GM13976 (cell line): ENCODE measurements at regions not wholly inside any gene's neighbourhood (a gene's known extent, or its start where the extent isn't known, plus 50 kb on each side); places are given as distances from the start of the nearest gene placed in this dataset.

Source experiments
- DNase-seq: peaks from one replicate; pipeline ENCODE4 v3.0.0; 2012; ENCODE audit warnings: low spot score
- in situ Hi-C: fragments of 300-500 bp; cut with MboI; formaldehyde crosslinking; loops from one replicate; pipeline ENCODE4 v1.12.0; 2022; ENCODE audit warnings: low sequenced_read_pairs, mixed read lengths, inconsistent platforms; ENCODE audit not compliant: unreplicated experiment
- TF ChIP-seq, protein P1 (sequence below): IDR thresholded peaks from 2 replicates; pipeline ENCODE4 v1.5.1; 2012; ENCODE audit warnings: borderline replicate concordance, mild to moderate bottlenecking; ENCODE audit not compliant: insufficient read depth; ENCODE audit errors: extremely low read depth, missing control alignments, control extremely low read depth

DNA sequence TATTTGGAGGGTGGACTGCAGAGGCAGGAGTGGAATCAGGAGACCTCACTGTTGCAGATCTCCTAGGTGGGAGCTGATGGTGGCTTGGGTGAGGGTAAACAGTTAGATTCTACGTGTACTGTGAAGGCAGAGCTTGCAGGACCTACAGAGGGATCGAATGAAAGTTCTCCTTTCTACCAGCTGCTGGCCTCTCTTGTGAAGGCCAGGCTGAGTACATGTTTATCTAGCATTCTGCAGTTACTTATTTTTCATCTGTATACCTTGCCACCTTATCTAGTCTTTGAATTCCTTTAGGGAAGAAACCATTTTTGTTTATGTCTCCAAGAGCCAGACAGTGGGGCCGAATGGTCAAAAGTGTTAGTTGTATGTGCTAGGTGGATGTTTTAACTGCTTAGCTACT, 57.6 kb downstream of the PTTG1 start:
- TF ChIP-seq, protein P1, sequence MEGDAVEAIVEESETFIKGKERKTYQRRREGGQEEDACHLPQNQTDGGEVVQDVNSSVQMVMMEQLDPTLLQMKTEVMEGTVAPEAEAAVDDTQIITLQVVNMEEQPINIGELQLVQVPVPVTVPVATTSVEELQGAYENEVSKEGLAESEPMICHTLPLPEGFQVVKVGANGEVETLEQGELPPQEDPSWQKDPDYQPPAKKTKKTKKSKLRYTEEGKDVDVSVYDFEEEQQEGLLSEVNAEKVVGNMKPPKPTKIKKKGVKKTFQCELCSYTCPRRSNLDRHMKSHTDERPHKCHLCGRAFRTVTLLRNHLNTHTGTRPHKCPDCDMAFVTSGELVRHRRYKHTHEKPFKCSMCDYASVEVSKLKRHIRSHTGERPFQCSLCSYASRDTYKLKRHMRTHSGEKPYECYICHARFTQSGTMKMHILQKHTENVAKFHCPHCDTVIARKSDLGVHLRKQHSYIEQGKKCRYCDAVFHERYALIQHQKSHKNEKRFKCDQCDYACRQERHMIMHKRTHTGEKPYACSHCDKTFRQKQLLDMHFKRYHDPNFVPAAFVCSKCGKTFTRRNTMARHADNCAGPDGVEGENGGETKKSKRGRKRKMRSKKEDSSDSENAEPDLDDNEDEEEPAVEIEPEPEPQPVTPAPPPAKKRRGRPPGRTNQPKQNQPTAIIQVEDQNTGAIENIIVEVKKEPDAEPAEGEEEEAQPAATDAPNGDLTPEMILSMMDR, result no peak
- DNase-seq, result no peak
- in situ Hi-C loops, result loop anchor here (5.0 kb wide), 1 partner anchor 42 kb away; no protein-coding TSS in a partner anchor

DNA sequence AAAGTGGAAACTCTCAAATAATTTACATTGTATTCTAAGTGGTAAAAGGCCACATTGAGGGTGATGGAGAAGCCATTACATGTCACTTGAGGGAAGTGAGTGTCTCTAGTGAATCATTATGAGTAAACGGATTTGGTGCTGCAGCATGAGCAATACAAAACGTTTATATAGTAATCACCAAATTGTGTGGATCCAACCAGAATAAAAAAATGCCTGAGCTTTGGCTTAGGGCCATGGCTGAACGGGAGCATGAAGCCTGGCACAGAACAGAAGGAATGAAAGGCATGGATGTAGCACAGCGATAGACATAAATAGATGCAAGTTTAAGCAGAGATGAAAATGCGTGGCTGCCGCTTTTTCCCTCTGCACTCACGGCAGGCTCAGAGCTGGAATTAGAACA, 58.3 kb downstream of the PTTG1 start:
- DNase-seq, result no peak
- TF ChIP-seq, protein P1, result no peak
- in situ Hi-C loops, result loop anchor here (5.0 kb wide), 1 partner anchor 43 kb away; no protein-coding TSS in a partner anchor

DNA sequence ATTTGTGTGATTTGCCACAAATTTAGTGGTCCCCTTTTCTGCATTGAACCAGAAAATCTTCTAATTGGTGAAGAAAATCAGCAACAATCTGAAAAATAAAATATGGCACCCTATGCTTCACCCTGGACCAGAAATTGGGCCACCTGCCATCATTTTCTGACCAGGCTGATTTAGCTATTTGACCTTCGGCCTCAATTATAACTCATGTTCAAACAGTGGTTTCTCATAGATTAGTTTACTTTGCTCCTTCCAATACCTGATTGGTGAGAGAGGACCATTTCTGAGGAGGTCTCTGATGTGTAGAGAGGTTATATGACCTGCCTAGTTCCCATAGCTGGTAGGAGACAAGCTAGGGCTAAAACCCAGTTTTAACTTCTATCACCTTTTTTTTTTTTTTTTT, 59.0 kb downstream of the PTTG1 start:
- TF ChIP-seq, protein P1, result no peak
- in situ Hi-C loops, result no loop called here
- DNase-seq, result no peak

DNA sequence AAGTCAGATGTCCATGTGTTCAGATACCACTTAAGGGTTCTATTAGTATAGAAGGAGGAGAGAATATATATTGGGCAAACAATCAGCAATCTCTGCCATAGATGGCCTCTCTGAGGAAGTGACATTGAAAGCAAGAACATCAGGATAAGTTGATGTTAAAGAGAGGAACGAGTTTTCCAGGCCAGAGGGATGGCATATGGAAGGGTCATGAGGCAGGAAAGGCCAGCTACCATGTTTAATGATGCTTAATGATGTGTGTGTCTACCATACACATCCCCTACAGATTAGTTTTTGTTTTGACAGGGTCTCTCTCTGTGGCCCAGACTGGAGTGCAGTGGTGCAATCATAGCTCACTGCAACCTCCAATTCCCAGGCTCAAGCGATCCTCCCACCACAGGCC, 63.0 kb downstream of the PTTG1 start:
- DNase-seq, result no peak
- in situ Hi-C loops, result no loop called here
- TF ChIP-seq, protein P1, result no peak

DNA sequence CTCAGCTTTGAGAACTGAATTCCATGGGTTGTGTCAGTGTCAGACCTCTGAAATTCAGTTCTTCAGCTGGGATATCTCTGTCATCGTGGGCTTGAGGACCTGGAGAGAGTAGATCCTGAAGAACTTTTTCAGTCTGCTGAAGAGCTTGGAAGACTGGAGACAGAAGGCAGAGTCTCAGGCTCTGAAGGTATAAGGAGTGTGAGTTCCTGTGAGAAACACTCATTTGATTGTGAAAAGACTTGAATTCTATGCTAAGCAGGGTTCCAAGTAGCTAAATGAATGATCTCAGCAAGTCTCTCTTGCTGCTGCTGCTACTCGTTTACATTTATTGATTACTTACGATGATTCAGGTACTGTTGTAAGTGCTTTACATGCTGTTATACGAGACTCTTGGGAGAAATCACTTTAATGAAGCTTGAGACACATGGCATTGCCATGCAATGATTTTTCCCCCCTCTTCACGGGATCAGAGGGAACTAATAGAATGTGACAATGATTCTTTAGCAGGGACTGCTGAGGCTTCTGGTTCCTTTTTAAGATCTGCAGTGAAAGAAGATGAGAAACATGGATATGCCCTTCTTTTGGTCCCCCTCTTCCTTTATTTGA, 63.8 kb downstream of the PTTG1 start:
- in situ Hi-C loops, result no loop called here

DNA sequence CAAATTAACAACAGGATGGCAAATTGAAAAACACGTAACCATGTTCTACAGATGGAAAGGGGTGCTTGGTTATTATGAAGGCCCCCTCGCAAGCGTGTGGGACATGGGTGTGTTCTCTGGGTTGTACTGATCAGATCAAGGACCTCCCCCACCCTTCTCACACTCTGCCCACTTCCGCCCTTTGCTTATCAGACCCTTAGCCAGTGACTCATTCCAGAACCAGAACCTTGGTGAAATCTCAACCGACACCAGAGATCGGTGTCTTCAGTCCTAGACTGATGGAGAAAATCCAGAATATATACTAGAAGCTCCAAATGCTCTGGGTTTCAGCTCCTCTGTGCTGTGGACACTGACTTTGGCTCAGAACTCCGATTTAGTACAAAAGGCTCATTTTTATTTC, 64.9 kb downstream of the PTTG1 start:
- in situ Hi-C loops, result no loop called here
- TF ChIP-seq, protein P1, result no peak
- DNase-seq, result no peak

More for the DNA sequence above, 63.8 kb downstream of the PTTG1 start:
- no peak for DNase-seq
- TF ChIP-seq, protein P1, result no peak
